Activated CD4-positive, alpha-beta T cell treated with anti-CD3 and anti-CD28 coated beads, Interleukin-2, amount 50 U/mL, for 16 hours (primary cell): ENCODE measurements at regions not wholly inside any gene's neighbourhood (a gene's known extent, or its start where the extent isn't known, plus 50 kb on each side); places are given as distances from the start of the nearest gene placed in this dataset.

ENCODE experiments used
- DNase-seq: peaks from one replicate; pipeline ENCODE4 v3.0.0-alpha.2; 2020

GRCh38 chr2:41736105-41736567 is 311.7 kb upstream of the PKDCC start:
- peak; percentile 7 for DNase-seq

- DNase-seq = no peak
These were observed 311.2 kb upstream of the PKDCC start for GRCh38 chr2:41736586-41736985.

- no peak for DNase-seq
These were observed 309.9 kb upstream of the PKDCC start for GRCh38 chr2:41737888-41738287.

GRCh38 chr2:41741951-41742595 is 305.7 kb upstream of the PKDCC start:
- DNase-seq = no peak

- no peak for DNase-seq
These were observed 304.5 kb upstream of the PKDCC start for GRCh38 chr2:41743324-41743723.

- no peak for DNase-seq
These were observed 297.0 kb upstream of the PKDCC start for GRCh38 chr2:41750829-41751228.

- no peak for DNase-seq
These were observed 287.9 kb upstream of the PKDCC start for GRCh38 chr2:41759880-41760279.

- no peak for DNase-seq
These were observed 284.7 kb upstream of the PKDCC start for GRCh38 chr2:41763141-41763540.

- DNase-seq = no peak
These were observed 283.7 kb upstream of the PKDCC start for GRCh38 chr2:41764131-41764530.

GRCh38 chr2:41764919-41765318 is 282.9 kb upstream of the PKDCC start:
- DNase-seq = no peak

GRCh38 chr2:41768310-41768709 is 279.5 kb upstream of the PKDCC start:
- DNase-seq = no peak

- DNase-seq = no peak
These were observed 276.1 kb upstream of the PKDCC start for GRCh38 chr2:41771710-41772109.

GRCh38 chr2:41772697-41773096 is 275.1 kb upstream of the PKDCC start:
- no peak for DNase-seq

- DNase-seq = no peak
These were observed 273.7 kb upstream of the PKDCC start for GRCh38 chr2:41774011-41774605.

GRCh38 chr2:41775366-41776025 is 272.3 kb upstream of the PKDCC start:
- DNase-seq = no peak

GRCh38 chr2:41779888-41780287 is 267.9 kb upstream of the PKDCC start:
- no peak for DNase-seq

GRCh38 chr2:41782306-41783158 is 265.3 kb upstream of the PKDCC start:
- DNase-seq = peak; percentile 25

GRCh38 chr2:41784496-41784895 is 263.3 kb upstream of the PKDCC start:
- no peak for DNase-seq

- DNase-seq = no peak
These were observed 262.4 kb upstream of the PKDCC start for GRCh38 chr2:41785251-41786022.

GRCh38 chr2:41791523-41791922 is 256.3 kb upstream of the PKDCC start:
- DNase-seq = no peak

- DNase-seq = no peak
These were observed 244.5 kb upstream of the PKDCC start for GRCh38 chr2:41803361-41803760.

GRCh38 chr2:41806286-41806685 is 241.5 kb upstream of the PKDCC start:
- DNase-seq = no peak

GRCh38 chr2:41821167-41821566 is 226.7 kb upstream of the PKDCC start:
- no peak for DNase-seq
